K562 (cell line): ENCODE measurements at regions not wholly inside any gene's neighbourhood (a gene's known extent, or its start where the extent isn't known, plus 50 kb on each side); places are given as distances from the start of the nearest gene placed in this dataset.

Experiments
- ATF1 ChIP-seq, 2 experiments: fragments of 450-650 bp in 1 of 2; IDR thresholded peaks; 2 replicates each; pipeline ENCODE4 v1.6.1; 2016; ENCODE audit warnings: missing compliant biosample characterization in 1 of 2, missing genetic modification characterization in 1 of 2
- ELF2 ChIP-seq: fragments of 250-450 bp; sonication (Bioruptor Pico); IDR thresholded peaks from 2 replicates; pipeline ENCODE4 v1.5.0; 2021; ENCODE audit warnings: mild to moderate bottlenecking
- FOXA3 ChIP-seq, 2 experiments: fragments of 450-650 bp in 1 of 2; sonication (generic) in 1 of 2; formaldehyde crosslinking; IDR thresholded peaks in 1 of 2; conservative IDR thresholded peaks in 1 of 2; 2 replicates each; pipeline versions ENCODE4 v1.4.0 to v1.8.0; 2020 to 2022; ENCODE audit warnings: mild to moderate bottlenecking in 2 of 2, missing genetic modification reagents in 1 of 2
- KDM2B ChIP-seq: fragments of 250-450 bp; sonication (Bioruptor Pico); IDR thresholded peaks from 2 replicates; pipeline ENCODE4 v1.8.0; 2021; ENCODE audit warnings: mild to moderate bottlenecking, moderate library complexity
- MAZ ChIP-seq, 2 experiments: fragments of 450-650 bp in 1 of 2; sonication (generic) in 1 of 2; formaldehyde crosslinking; IDR thresholded peaks in 1 of 2; conservative IDR thresholded peaks in 1 of 2; 2 replicates each; pipeline versions ENCODE4 v1.4.0 to v1.5.0; 2020; ENCODE audit warnings: mild to moderate bottlenecking in 1 of 2, missing genetic modification reagents in 1 of 2
- MYNN ChIP-seq, 2 experiments: sonication (generic); formaldehyde crosslinking in 1 of 2; IDR thresholded peaks; 2 replicates each; pipeline versions ENCODE4 v1.5.0 to v1.6.1; 2016 to 2020; ENCODE audit warnings: antibody characterized with exemption in 1 of 2, missing genetic modification reagents in 1 of 2
- ZKSCAN8 ChIP-seq: fragments of 200-800 bp; sonication (Bioruptor generic); IDR thresholded peaks from 2 replicates; pipeline ENCODE4 v1.6.1; 2016; ENCODE audit warnings: missing genetic modification characterization, missing compliant biosample characterization
- ZNF217 ChIP-seq: sonication (generic); formaldehyde crosslinking; IDR thresholded peaks from 2 replicates; pipeline ENCODE4 v1.8.0; 2022; ENCODE audit warnings: mild to moderate bottlenecking, missing genetic modification reagents
- ZNF282 ChIP-seq: sonication (generic); formaldehyde crosslinking; IDR thresholded peaks from 2 replicates; pipeline ENCODE4 v1.8.1; 2023; ENCODE audit warnings: missing genetic modification reagents
- ZNF311 ChIP-seq: fragments of 250-450 bp; sonication (Bioruptor Pico); IDR thresholded peaks from 2 replicates; pipeline ENCODE4 v1.4.0; 2020; ENCODE audit warnings: mild to moderate bottlenecking, moderate library complexity
- ZNF76 ChIP-seq: fragments of 250-450 bp; sonication (Bioruptor Pico); IDR thresholded peaks from 2 replicates; pipeline ENCODE4 v1.4.0; 2020; ENCODE audit warnings: mild to moderate bottlenecking, moderate library complexity, borderline replicate concordance
- TF ChIP-seq, protein P1 (sequence below): sonication (generic); formaldehyde crosslinking; IDR thresholded peaks from 2 replicates; pipeline ENCODE4 v1.5.0; 2020; ENCODE audit warnings: missing genetic modification reagents
- TF ChIP-seq, protein P2 (sequence below): sonication (generic); formaldehyde crosslinking; IDR thresholded peaks from 2 replicates; pipeline ENCODE4 v1.8.1; 2022; ENCODE audit warnings: missing genetic modification reagents
- TF ChIP-seq, protein P3 (sequence below): fragments of 250-450 bp; sonication (Bioruptor Pico); IDR thresholded peaks from 2 replicates; pipeline ENCODE4 v1.4.0; 2020; ENCODE audit warnings: mild to moderate bottlenecking, moderate library complexity
- TF ChIP-seq, protein P4 (sequence below): fragments of 450-650 bp; formaldehyde crosslinking; IDR thresholded peaks from 2 replicates; pipeline ENCODE4 v1.4.0; 2020; ENCODE audit warnings: mild to moderate bottlenecking, mixed read lengths
- TF ChIP-seq, protein P5 (sequence below): sonication (generic); formaldehyde crosslinking; IDR thresholded peaks from 2 replicates; pipeline ENCODE4 v1.8.0; 2022; ENCODE audit warnings: missing genetic modification reagents, mild to moderate bottlenecking, borderline replicate concordance
- TF ChIP-seq, protein P6 (sequence below): fragments of 450-650 bp; formaldehyde crosslinking; conservative IDR thresholded peaks from 2 replicates; pipeline ENCODE4 v1.4.0; 2022; ENCODE audit warnings: mild to moderate bottlenecking, missing genetic modification characterization

DNA sequence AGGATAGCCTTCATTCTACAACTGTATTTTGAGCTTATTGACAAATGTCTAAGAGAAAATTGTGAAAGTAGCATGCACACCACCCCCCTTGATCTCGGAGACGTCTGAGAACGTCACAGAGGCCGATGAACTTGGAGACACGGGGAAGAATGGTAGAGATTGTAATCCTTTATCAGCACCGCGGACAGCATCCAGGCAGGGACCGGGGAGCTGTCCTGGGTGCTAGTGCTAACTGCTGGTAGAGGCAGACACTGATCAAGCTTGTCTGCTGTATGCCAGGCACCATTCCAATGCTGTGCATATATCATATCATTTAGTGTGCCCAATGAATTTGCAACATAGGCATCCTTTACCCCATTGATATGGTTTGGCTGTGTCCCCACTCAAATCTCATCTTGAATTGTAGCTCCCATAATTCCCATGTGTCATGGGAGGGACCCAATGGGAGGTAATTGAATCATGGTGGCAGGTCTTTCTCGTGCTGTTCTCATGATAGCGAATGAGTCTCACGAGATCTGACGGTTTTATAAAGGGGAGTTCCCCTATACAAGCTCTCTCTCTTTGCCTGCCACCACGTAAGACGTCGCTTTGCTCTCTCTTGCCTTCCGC lies 98.8 kb downstream of the LHX2 start (continued):
- TF ChIP-seq, protein P1, sequence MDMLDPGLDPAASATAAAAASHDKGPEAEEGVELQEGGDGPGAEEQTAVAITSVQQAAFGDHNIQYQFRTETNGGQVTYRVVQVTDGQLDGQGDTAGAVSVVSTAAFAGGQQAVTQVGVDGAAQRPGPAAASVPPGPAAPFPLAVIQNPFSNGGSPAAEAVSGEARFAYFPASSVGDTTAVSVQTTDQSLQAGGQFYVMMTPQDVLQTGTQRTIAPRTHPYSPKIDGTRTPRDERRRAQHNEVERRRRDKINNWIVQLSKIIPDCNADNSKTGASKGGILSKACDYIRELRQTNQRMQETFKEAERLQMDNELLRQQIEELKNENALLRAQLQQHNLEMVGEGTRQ: peak; percentile 84
- TF ChIP-seq MYNN (IDR thresholded peaks at IDR 0.05) (no peak), MYNN (CRISPR knock-in tag; IDR thresholded peaks at IDR 0.05) (peak; percentile 97), ZNF282 (CRISPR knock-in tag) (peak; percentile 99), ZKSCAN8 (CRISPR knock-in tag) (peak; percentile 72; the same call in 1 of the 2 replicates), FOXA3 (CRISPR knock-in tag; conservative IDR thresholded peaks at IDR 0.05 in 1 of 2, IDR thresholded peaks at IDR 0.05 in 1 of 2) (peak in 1 of 2 experiments; percentile 94; a peak in 2 of 4 replicates), ZNF311 (peak; percentile 91), ZNF217 (CRISPR knock-in tag) (peak; percentile 97), ATF1 (CRISPR knock-in tag; IDR thresholded peaks at IDR 0.05) (peak; percentile 89), ATF1 (tag; IDR thresholded peaks at IDR 0.05) (no peak), ELF2 (no peak), ZNF76 (CRISPR knock-in tag) (peak; percentile 65; the same call in 1 of the 2 replicates), MAZ (CRISPR knock-in tag; conservative IDR thresholded peaks at IDR 0.05 in 1 of 2, IDR thresholded peaks at IDR 0.05 in 1 of 2) (peak; percentile 74 to 100), KDM2B (CRISPR knock-in tag) (no peak)
- TF ChIP-seq, protein P2, sequence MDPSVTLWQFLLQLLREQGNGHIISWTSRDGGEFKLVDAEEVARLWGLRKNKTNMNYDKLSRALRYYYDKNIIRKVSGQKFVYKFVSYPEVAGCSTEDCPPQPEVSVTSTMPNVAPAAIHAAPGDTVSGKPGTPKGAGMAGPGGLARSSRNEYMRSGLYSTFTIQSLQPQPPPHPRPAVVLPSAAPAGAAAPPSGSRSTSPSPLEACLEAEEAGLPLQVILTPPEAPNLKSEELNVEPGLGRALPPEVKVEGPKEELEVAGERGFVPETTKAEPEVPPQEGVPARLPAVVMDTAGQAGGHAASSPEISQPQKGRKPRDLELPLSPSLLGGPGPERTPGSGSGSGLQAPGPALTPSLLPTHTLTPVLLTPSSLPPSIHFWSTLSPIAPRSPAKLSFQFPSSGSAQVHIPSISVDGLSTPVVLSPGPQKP (CRISPR knock-in tag): peak; percentile 96
- TF ChIP-seq, protein P3, sequence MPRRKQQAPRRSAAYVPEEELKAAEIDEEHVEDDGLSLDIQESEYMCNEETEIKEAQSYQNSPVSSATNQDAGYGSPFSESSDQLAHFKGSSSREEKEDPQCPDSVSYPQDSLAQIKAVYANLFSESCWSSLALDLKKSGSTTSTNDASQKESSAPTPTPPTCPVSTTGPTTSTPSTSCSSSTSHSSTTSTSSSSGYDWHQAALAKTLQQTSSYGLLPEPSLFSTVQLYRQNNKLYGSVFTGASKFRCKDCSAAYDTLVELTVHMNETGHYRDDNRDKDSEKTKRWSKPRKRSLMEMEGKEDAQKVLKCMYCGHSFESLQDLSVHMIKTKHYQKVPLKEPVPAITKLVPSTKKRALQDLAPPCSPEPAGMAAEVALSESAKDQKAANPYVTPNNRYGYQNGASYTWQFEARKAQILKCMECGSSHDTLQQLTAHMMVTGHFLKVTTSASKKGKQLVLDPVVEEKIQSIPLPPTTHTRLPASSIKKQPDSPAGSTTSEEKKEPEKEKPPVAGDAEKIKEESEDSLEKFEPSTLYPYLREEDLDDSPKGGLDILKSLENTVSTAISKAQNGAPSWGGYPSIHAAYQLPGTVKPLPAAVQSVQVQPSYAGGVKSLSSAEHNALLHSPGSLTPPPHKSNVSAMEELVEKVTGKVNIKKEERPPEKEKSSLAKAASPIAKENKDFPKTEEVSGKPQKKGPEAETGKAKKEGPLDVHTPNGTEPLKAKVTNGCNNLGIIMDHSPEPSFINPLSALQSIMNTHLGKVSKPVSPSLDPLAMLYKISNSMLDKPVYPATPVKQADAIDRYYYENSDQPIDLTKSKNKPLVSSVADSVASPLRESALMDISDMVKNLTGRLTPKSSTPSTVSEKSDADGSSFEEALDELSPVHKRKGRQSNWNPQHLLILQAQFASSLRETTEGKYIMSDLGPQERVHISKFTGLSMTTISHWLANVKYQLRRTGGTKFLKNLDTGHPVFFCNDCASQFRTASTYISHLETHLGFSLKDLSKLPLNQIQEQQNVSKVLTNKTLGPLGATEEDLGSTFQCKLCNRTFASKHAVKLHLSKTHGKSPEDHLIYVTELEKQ: no peak
- TF ChIP-seq, protein P4, sequence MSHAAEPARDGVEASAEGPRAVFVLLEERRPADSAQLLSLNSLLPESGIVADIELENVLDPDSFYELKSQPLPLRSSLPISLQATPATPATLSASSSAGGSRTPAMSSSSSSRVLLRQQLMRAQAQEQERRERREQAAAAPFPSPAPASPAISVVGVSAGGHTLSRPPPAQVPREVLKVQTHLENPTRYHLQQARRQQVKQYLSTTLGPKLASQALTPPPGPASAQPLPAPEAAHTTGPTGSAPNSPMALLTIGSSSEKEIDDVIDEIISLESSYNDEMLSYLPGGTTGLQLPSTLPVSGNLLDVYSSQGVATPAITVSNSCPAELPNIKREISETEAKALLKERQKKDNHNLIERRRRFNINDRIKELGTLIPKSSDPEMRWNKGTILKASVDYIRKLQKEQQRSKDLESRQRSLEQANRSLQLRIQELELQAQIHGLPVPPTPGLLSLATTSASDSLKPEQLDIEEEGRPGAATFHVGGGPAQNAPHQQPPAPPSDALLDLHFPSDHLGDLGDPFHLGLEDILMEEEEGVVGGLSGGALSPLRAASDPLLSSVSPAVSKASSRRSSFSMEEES: no peak
- TF ChIP-seq, protein P5, sequence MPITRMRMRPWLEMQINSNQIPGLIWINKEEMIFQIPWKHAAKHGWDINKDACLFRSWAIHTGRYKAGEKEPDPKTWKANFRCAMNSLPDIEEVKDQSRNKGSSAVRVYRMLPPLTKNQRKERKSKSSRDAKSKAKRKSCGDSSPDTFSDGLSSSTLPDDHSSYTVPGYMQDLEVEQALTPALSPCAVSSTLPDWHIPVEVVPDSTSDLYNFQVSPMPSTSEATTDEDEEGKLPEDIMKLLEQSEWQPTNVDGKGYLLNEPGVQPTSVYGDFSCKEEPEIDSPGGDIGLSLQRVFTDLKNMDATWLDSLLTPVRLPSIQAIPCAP (CRISPR knock-in tag): peak; percentile 99
- TF ChIP-seq, protein P6, sequence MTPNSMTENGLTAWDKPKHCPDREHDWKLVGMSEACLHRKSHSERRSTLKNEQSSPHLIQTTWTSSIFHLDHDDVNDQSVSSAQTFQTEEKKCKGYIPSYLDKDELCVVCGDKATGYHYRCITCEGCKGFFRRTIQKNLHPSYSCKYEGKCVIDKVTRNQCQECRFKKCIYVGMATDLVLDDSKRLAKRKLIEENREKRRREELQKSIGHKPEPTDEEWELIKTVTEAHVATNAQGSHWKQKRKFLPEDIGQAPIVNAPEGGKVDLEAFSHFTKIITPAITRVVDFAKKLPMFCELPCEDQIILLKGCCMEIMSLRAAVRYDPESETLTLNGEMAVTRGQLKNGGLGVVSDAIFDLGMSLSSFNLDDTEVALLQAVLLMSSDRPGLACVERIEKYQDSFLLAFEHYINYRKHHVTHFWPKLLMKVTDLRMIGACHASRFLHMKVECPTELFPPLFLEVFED: peak; percentile 50; the same call in 1 of the 2 replicates
